Fibroblast of lung (primary cell): ENCODE measurements at regions not wholly inside any gene's neighbourhood (a gene's known extent, or its start where the extent isn't known, plus 50 kb on each side); places are given as distances from the start of the nearest gene placed in this dataset.

Source experiments
- DNase-seq, 2 donors: peaks; one replicate each; pipeline versions ENCODE4 v3.0.0 to v3.0.0-alpha.2; 2010; ENCODE audit warnings: low read depth in 2 of 2
- H2AFZ ChIP-seq: 2 replicates; pipeline ENCODE4 v1.5.1; 2012; ENCODE audit warnings: low read length, control low read depth, inconsistent platforms
- H3K27ac ChIP-seq: 2 replicates; pipeline ENCODE4 v1.5.1; 2011; ENCODE audit warnings: low read length, control low read depth; ENCODE audit not compliant: insufficient read depth
- H3K27me3 ChIP-seq: 2 replicates; pipeline ENCODE4 v1.5.1; 2011; ENCODE audit warnings: mild to moderate bottlenecking, low read length; ENCODE audit not compliant: control insufficient read depth, insufficient read depth
- H3K36me3 ChIP-seq: 2 replicates; pipeline ENCODE4 v1.5.1; 2011; ENCODE audit warnings: low read length; ENCODE audit not compliant: control insufficient read depth, insufficient read depth
- H3K4me1 ChIP-seq: 2 replicates; pipeline ENCODE4 v1.5.1; 2011; ENCODE audit warnings: low read length; ENCODE audit not compliant: control insufficient read depth, insufficient read depth; ENCODE audit errors: extremely low read depth
- H3K4me2 ChIP-seq: 2 replicates; pipeline ENCODE4 v1.5.1; 2011; ENCODE audit warnings: low read length, control low read depth; ENCODE audit not compliant: insufficient read depth; ENCODE audit errors: extremely low read depth
- H3K4me3 ChIP-seq, 4 experiments: fragments of 200-600 bp in 1 of 4; sonication (generic) in 1 of 4; replicated peaks in 1 of 4; 2 replicates each; pipeline ENCODE4 v1.5.1; 2011 to 2016; ENCODE audit warnings: low read length in 4 of 4, low read depth in 3 of 4, mild to moderate bottlenecking in 3 of 4, control low read depth in 2 of 4, inconsistent platforms in 1 of 4, mixed read lengths in 1 of 4; ENCODE audit not compliant: insufficient read depth in 1 of 4; ENCODE audit errors: control extremely low read depth in 1 of 4
- H3K79me2 ChIP-seq: 2 replicates; pipeline ENCODE4 v1.5.1; 2012; ENCODE audit warnings: mild to moderate bottlenecking, low read length, inconsistent platforms; ENCODE audit not compliant: control insufficient read depth, insufficient read depth
- H3K9ac ChIP-seq: 2 replicates; pipeline ENCODE4 v1.5.1; 2011; ENCODE audit warnings: mild to moderate bottlenecking, low read length, control low read depth; ENCODE audit not compliant: insufficient read depth
- H3K9me3 ChIP-seq: 2 replicates; pipeline ENCODE4 v1.5.1; 2012; ENCODE audit warnings: low read depth, low read length; ENCODE audit not compliant: control insufficient read depth, insufficient read depth
- H4K20me1 ChIP-seq: 2 replicates; pipeline ENCODE4 v1.5.1; 2011; ENCODE audit warnings: low read length; ENCODE audit not compliant: control insufficient read depth, insufficient read depth; ENCODE audit errors: extremely low read depth
- CTCF ChIP-seq, 2 donors: IDR thresholded peaks in 1 of 2; conservative IDR thresholded peaks in 1 of 2; 1 replicate in 1 of 2; 2 replicates in 1 of 2; pipeline ENCODE4 v1.5.1; 2011 to 2012; ENCODE audit warnings: low read length in 2 of 2, control low read depth in 1 of 2, inconsistent platforms in 1 of 2, low read depth in 1 of 2, mild to moderate bottlenecking in 1 of 2
- EZH2 ChIP-seq: IDR thresholded peaks from 2 replicates; pipeline ENCODE4 v1.5.1; 2012; ENCODE audit warnings: low read length, control low read depth, mild to moderate bottlenecking; ENCODE audit errors: missing control alignments

- no peak for TF ChIP-seq CTCF (conservative IDR thresholded peaks at IDR 0.05 in 1 of 2, IDR thresholded peaks at IDR 0.05 in 1 of 2; ENCODE audit: low read depth in 1 of 2, low read length in 2 of 2)
- no peak for TF ChIP-seq EZH2
- Histone ChIP-seq H3K4me3 (no peak overlapping the region), H3K36me3 (no peaks in the 10 kb centered on the region), H3K27ac (no peak overlapping the region), H3K27me3 (no peaks in the 10 kb centered on the region), H3K4me1 (no peaks in the 10 kb centered on the region), H3K4me2 (no peak overlapping the region), H3K9ac (no peak overlapping the region), H3K79me2 (no peaks in the 10 kb centered on the region), H4K20me1 (no peaks in the 10 kb centered on the region), H3K9me3 (no peaks in the 10 kb centered on the region), H2AFZ (no peak overlapping the region)
- no peak for DNase-seq
These were observed 50.1 kb upstream of the SPACA7 start for GRCh38 chr13:112325920-112326645.
